ENCODE measurements at regions not wholly inside any gene's neighbourhood (a gene's known extent, or its start where the extent isn't known, plus 50 kb on each side); places are given as distances from the start of the nearest gene placed in this dataset.
"Not testable (repeated sequence)": the region's sequence is repeated elsewhere in the genome, so short reads cannot be mapped to it uniquely, and the experiment has no call there.

- FAIRE-seq; H3K9me3 ChIP-seq (replicated peaks; ENCODE audit: control insufficient read depth, insufficient read depth, low read length); H3K4me2 ChIP-seq (ENCODE audit: control insufficient read depth, insufficient read depth); BruUV-seq (replicated peaks); H3K27me3 ChIP-seq (replicated peaks in 1 of 2; ENCODE audit: control insufficient read depth in 2 of 2, insufficient read depth in 2 of 2, low read length in 1 of 2); H3K4me1 ChIP-seq (ENCODE audit: control insufficient read depth, insufficient read depth, low read length); H3K9ac ChIP-seq (ENCODE audit: control insufficient read depth, insufficient read depth, low read length); H3K79me2 ChIP-seq (ENCODE audit: control insufficient read depth, insufficient read depth, low read length); H3K4me3 ChIP-seq; DNase-seq (ENCODE audit: low read depth, low spot score); POLR2A ChIA-PET; CTCF ChIA-PET; ATAC-seq; H4K20me1 ChIP-seq (ENCODE audit: control insufficient read depth, insufficient read depth); H2AFZ ChIP-seq (ENCODE audit: control insufficient read depth, low read depth, low read length); H3K36me3 ChIP-seq (ENCODE audit: control insufficient read depth in 2 of 2, insufficient read depth in 2 of 2, low read length in 1 of 2); RAD21 ChIA-PET (ENCODE audit: unreplicated experiment); SMC1A ChIA-PET (ENCODE audit: uncharacterized antibody, unreplicated experiment); H3K27ac ChIP-seq (ENCODE audit: control insufficient read depth, insufficient read depth); intact Hi-C loops (cut with micrococcal nuclease; ENCODE audit: unreplicated experiment); in situ Hi-C loops (cut with MboI): not testable (repeated sequence)
- WGBS (ENCODE audit: insufficient coverage, insufficient replicate concordance, low lambda C conversion rate, missing lambda C conversion rate) = no CpG with 5 or more reads among the region's 2 CpGs
Observed at GRCh38 chr1:761791-762190, 75.3 kb upstream of the OR4F16 start.

GRCh38 chr1:771449-771848 is 85.0 kb upstream of the OR4F16 start:
- POLR2A ChIA-PET; H3K9ac ChIP-seq (ENCODE audit: control insufficient read depth, insufficient read depth, low read length); ATAC-seq; BruUV-seq (replicated peaks); DNase-seq (ENCODE audit: low read depth, low spot score); H2AFZ ChIP-seq (ENCODE audit: control insufficient read depth, low read depth, low read length); H3K36me3 ChIP-seq (ENCODE audit: control insufficient read depth in 2 of 2, insufficient read depth in 2 of 2, low read length in 1 of 2); H3K79me2 ChIP-seq (ENCODE audit: control insufficient read depth, insufficient read depth, low read length); H3K4me3 ChIP-seq; H3K4me2 ChIP-seq (ENCODE audit: control insufficient read depth, insufficient read depth); H3K27me3 ChIP-seq (replicated peaks in 1 of 2; ENCODE audit: control insufficient read depth in 2 of 2, insufficient read depth in 2 of 2, low read length in 1 of 2); RAD21 ChIA-PET (ENCODE audit: unreplicated experiment); intact Hi-C loops (cut with micrococcal nuclease; ENCODE audit: unreplicated experiment); FAIRE-seq; CTCF ChIA-PET; H3K4me1 ChIP-seq (ENCODE audit: control insufficient read depth, insufficient read depth, low read length); H4K20me1 ChIP-seq (ENCODE audit: control insufficient read depth, insufficient read depth); SMC1A ChIA-PET (ENCODE audit: uncharacterized antibody, unreplicated experiment); in situ Hi-C loops (cut with MboI); H3K9me3 ChIP-seq (replicated peaks; ENCODE audit: control insufficient read depth, insufficient read depth, low read length); H3K27ac ChIP-seq (ENCODE audit: control insufficient read depth, insufficient read depth): not testable (repeated sequence)
- WGBS (ENCODE audit: insufficient coverage, insufficient replicate concordance, low lambda C conversion rate, missing lambda C conversion rate) = 95% methylated on average over 6 of the region's 8 CpGs

- H4K20me1 ChIP-seq (ENCODE audit: control insufficient read depth, insufficient read depth); SMC1A ChIA-PET (ENCODE audit: uncharacterized antibody, unreplicated experiment); RAD21 ChIA-PET (ENCODE audit: unreplicated experiment); H3K36me3 ChIP-seq (ENCODE audit: control insufficient read depth in 2 of 2, insufficient read depth in 2 of 2, low read length in 1 of 2); DNase-seq (ENCODE audit: low read depth, low spot score); ATAC-seq; in situ Hi-C loops (cut with MboI); FAIRE-seq; intact Hi-C loops (cut with micrococcal nuclease; ENCODE audit: unreplicated experiment); H2AFZ ChIP-seq (ENCODE audit: control insufficient read depth, low read depth, low read length); H3K27me3 ChIP-seq (replicated peaks in 1 of 2; ENCODE audit: control insufficient read depth in 2 of 2, insufficient read depth in 2 of 2, low read length in 1 of 2); BruUV-seq (replicated peaks); H3K27ac ChIP-seq (ENCODE audit: control insufficient read depth, insufficient read depth); H3K9me3 ChIP-seq (replicated peaks; ENCODE audit: control insufficient read depth, insufficient read depth, low read length); H3K4me1 ChIP-seq (ENCODE audit: control insufficient read depth, insufficient read depth, low read length); POLR2A ChIA-PET; CTCF ChIA-PET: not testable (repeated sequence)
- H3K4me3 ChIP-seq = peak overlapping the region; percentile 64; the same call in 1 of the 2 replicates
- H3K9ac ChIP-seq (ENCODE audit: control insufficient read depth, insufficient read depth, low read length) = peak overlapping the region; percentile 73
- H3K79me2 ChIP-seq (ENCODE audit: control insufficient read depth, insufficient read depth, low read length) = peaks cover 12% of the 10 kb centered on the region
- WGBS (ENCODE audit: insufficient coverage, insufficient replicate concordance, low lambda C conversion rate, missing lambda C conversion rate) = 86% methylated on average over 23 of the region's 23 CpGs
- peak overlapping the region; percentile 71 for H3K4me2 ChIP-seq (ENCODE audit: control insufficient read depth, insufficient read depth)
Observed at GRCh38 chr1:777480-778180, 91.2 kb upstream of the OR4F16 start.
